Left ventricle myocardium inferior (tissue), 1 donor: ENCODE measurements at regions not wholly inside any gene's neighbourhood (a gene's known extent, or its start where the extent isn't known, plus 50 kb on each side); places are given as distances from the start of the nearest gene placed in this dataset.

Experiments used
- DNase-seq: peaks from one replicate; pipeline ENCODE4 v3.0.0-alpha.2; 2020
- H3K27ac ChIP-seq: fragments of 200-600 bp; replicated peaks from 2 replicates; pipeline ENCODE4 v1.8.0; 2021
- H3K27me3 ChIP-seq: fragments of 200-600 bp; 2 replicates; pipeline ENCODE4 v1.8.0; 2021; ENCODE audit warnings: low read depth
- H3K36me3 ChIP-seq: fragments of 200-600 bp; 2 replicates; pipeline ENCODE4 v1.8.0; 2021
- H3K4me1 ChIP-seq: fragments of 200-600 bp; 2 replicates; pipeline ENCODE4 v1.8.0; 2021
- H3K4me3 ChIP-seq: fragments of 200-600 bp; 2 replicates; pipeline ENCODE4 v1.8.0; 2021; ENCODE audit warnings: mild to moderate bottlenecking, moderate library complexity
- H3K9me3 ChIP-seq: fragments of 200-600 bp; replicated peaks from 2 replicates; pipeline ENCODE4 v1.8.0; 2021
- intact Hi-C: fragments of 100-400 bp; cut with micrococcal nuclease; formaldehyde crosslinking; loops from one replicate; pipeline ENCODE4 v1.11.0; 2022
- TF ChIP-seq, protein P1 (sequence below): fragments of 200-600 bp; IDR thresholded peaks from 2 replicates; pipeline ENCODE4 v1.8.0; 2021; ENCODE audit warnings: antibody characterized with exemption, mild to moderate bottlenecking, borderline replicate concordance
- donor health status: DM: no; HTN: yes; CAD: no; lungs with severe emphysema.

- Histone ChIP-seq H3K27ac (no peak overlapping the region), H3K9me3 (no peaks in the 10 kb centered on the region), H3K27me3 (no peaks in the 10 kb centered on the region), H3K4me3 (no peak overlapping the region), H3K4me1 (no peaks in the 10 kb centered on the region), H3K36me3 (no peaks in the 10 kb centered on the region)
- TF ChIP-seq, protein P1, sequence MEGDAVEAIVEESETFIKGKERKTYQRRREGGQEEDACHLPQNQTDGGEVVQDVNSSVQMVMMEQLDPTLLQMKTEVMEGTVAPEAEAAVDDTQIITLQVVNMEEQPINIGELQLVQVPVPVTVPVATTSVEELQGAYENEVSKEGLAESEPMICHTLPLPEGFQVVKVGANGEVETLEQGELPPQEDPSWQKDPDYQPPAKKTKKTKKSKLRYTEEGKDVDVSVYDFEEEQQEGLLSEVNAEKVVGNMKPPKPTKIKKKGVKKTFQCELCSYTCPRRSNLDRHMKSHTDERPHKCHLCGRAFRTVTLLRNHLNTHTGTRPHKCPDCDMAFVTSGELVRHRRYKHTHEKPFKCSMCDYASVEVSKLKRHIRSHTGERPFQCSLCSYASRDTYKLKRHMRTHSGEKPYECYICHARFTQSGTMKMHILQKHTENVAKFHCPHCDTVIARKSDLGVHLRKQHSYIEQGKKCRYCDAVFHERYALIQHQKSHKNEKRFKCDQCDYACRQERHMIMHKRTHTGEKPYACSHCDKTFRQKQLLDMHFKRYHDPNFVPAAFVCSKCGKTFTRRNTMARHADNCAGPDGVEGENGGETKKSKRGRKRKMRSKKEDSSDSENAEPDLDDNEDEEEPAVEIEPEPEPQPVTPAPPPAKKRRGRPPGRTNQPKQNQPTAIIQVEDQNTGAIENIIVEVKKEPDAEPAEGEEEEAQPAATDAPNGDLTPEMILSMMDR: no peak
- intact Hi-C loops: no loop called here
- DNase-seq: no peak
Measured at GRCh38 chrY:19391922-19392321, 352.6 kb downstream of the KDM5D start.

- H3K27ac ChIP-seq: no peak overlapping the region
- no peaks in the 10 kb centered on the region for H3K9me3 ChIP-seq
- no peaks in the 10 kb centered on the region for H3K27me3 ChIP-seq
- DNase-seq: no peak
- TF ChIP-seq, protein P1: no peak
- intact Hi-C loops: no loop called here
- no peak overlapping the region for H3K4me3 ChIP-seq
- H3K36me3 ChIP-seq: no peaks in the 10 kb centered on the region
- H3K4me1 ChIP-seq: no peaks in the 10 kb centered on the region
Measured at GRCh38 chrY:19365321-19365720, 379.2 kb downstream of the KDM5D start.

- Histone ChIP-seq H3K9me3 (no peaks in the 10 kb centered on the region), H3K4me3 (no peak overlapping the region), H3K36me3 (no peaks in the 10 kb centered on the region), H3K27me3 (no peaks in the 10 kb centered on the region), H3K4me1 (no peaks in the 10 kb centered on the region), H3K27ac (no peak overlapping the region)
- TF ChIP-seq, protein P1: no peak
- intact Hi-C loops: no loop called here
- no peak for DNase-seq
Measured at GRCh38 chrY:19357249-19357648, 387.3 kb downstream of the KDM5D start.

- no peaks in the 10 kb centered on the region for H3K36me3 ChIP-seq
- TF ChIP-seq, protein P1: no peak
- no peak overlapping the region for H3K27ac ChIP-seq
- no peaks in the 10 kb centered on the region for H3K9me3 ChIP-seq
- intact Hi-C loops: no loop called here
- no peak overlapping the region for H3K4me3 ChIP-seq
- no peaks in the 10 kb centered on the region for H3K27me3 ChIP-seq
- no peaks in the 10 kb centered on the region for H3K4me1 ChIP-seq
- DNase-seq: no peak
Measured at GRCh38 chrY:19356735-19357134, 387.8 kb downstream of the KDM5D start.

DNA sequence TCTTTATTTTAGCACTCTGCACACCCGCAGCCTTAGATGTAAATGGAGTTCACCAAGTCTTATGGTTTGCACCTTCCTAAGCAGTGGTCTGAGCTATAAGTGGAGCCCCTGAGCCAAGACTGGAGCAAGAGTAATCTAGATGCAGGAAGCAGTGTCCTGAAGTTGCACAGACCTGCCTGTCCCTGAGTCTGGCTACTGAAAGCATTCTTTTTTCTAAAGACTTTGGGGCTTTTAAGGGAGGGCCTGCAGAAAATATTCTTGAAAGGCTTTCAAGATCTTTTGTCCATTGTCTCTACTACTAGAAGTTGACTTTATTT is 389.7 kb downstream of the KDM5D start:
- no peak for DNase-seq
- Histone ChIP-seq H3K4me1 (no peaks in the 10 kb centered on the region), H3K9me3 (no peaks in the 10 kb centered on the region), H3K4me3 (no peak overlapping the region), H3K27ac (no peak overlapping the region), H3K27me3 (no peaks in the 10 kb centered on the region), H3K36me3 (no peaks in the 10 kb centered on the region)
- intact Hi-C loops: no loop called here
- TF ChIP-seq, protein P1: no peak
